GDM1 (cell line): ENCODE measurements at regions not wholly inside any gene's neighbourhood (a gene's known extent, or its start where the extent isn't known, plus 50 kb on each side); places are given as distances from the start of the nearest gene placed in this dataset.

ENCODE experiments used
- DNase-seq: peaks from one replicate; lab custom pipeline; 2025; lab: John Stamatoyannopoulos, UW

GRCh38 chr4:30783751-30784150 lies 63.6 kb downstream of the PCDH7 start:
- DNase-seq = no peak

- no peak for DNase-seq
Measured at GRCh38 chr4:30789219-30789671, 69.1 kb downstream of the PCDH7 start.

- DNase-seq = no peak
Measured at GRCh38 chr4:30790123-30790522, 70.0 kb downstream of the PCDH7 start.

GRCh38 chr4:30790998-30791397 lies 70.8 kb downstream of the PCDH7 start:
- no peak for DNase-seq

GRCh38 chr4:30792601-30793000 lies 72.4 kb downstream of the PCDH7 start:
- no peak for DNase-seq

GRCh38 chr4:30801876-30802275 lies 81.7 kb downstream of the PCDH7 start:
- no peak for DNase-seq

- DNase-seq = no peak
Measured at GRCh38 chr4:30802622-30803323, 82.6 kb downstream of the PCDH7 start.

- no peak for DNase-seq
Measured at GRCh38 chr4:30808276-30808675, 88.1 kb downstream of the PCDH7 start.

GRCh38 chr4:30811296-30811695 lies 91.1 kb downstream of the PCDH7 start:
- no peak for DNase-seq

- no peak for DNase-seq
Measured at GRCh38 chr4:30815685-30816084, 95.5 kb downstream of the PCDH7 start.

GRCh38 chr4:30817447-30817846 lies 97.3 kb downstream of the PCDH7 start:
- no peak for DNase-seq

GRCh38 chr4:30818541-30818940 lies 98.4 kb downstream of the PCDH7 start:
- no peak for DNase-seq

GRCh38 chr4:30821275-30821674 lies 101.1 kb downstream of the PCDH7 start:
- no peak for DNase-seq

GRCh38 chr4:30821859-30822612 lies 101.9 kb downstream of the PCDH7 start:
- no peak for DNase-seq

- no peak for DNase-seq
Measured at GRCh38 chr4:30822911-30823551, 102.9 kb downstream of the PCDH7 start.

GRCh38 chr4:30825008-30825770 lies 105.0 kb downstream of the PCDH7 start:
- no peak for DNase-seq

- no peak for DNase-seq
Measured at GRCh38 chr4:30828264-30828926, 108.2 kb downstream of the PCDH7 start.

GRCh38 chr4:30832639-30833038 lies 112.5 kb downstream of the PCDH7 start:
- no peak for DNase-seq

GRCh38 chr4:30833206-30833605 lies 113.0 kb downstream of the PCDH7 start:
- no peak for DNase-seq

GRCh38 chr4:30835044-30835443 lies 114.9 kb downstream of the PCDH7 start:
- no peak for DNase-seq

- no peak for DNase-seq
Measured at GRCh38 chr4:30836231-30836630, 116.1 kb downstream of the PCDH7 start.

GRCh38 chr4:30837131-30837539 lies 117.0 kb downstream of the PCDH7 start:
- DNase-seq = no peak
